ENCODE measurements at regions not wholly inside any gene's neighbourhood (a gene's known extent, or its start where the extent isn't known, plus 50 kb on each side); places are given as distances from the start of the nearest gene placed in this dataset.

- no peaks in the 10 kb centered on the region for H3K36me3 ChIP-seq (ENCODE audit: control insufficient read depth, insufficient read depth, low read length)
- no peak overlapping the region for H3K27ac ChIP-seq (ENCODE audit: low read depth, low read length)
- WGBS (ENCODE audit: insufficient coverage), result 0% methylated on average over 4 of the region's 7 CpGs
- no peak overlapping the region for H3K4me3 ChIP-seq (ENCODE audit: low read depth, low read length)
- peaks cover 3% of the 10 kb centered on the region for H3K27me3 ChIP-seq (ENCODE audit: control insufficient read depth, insufficient read depth, low read length)
- H3K4me1 ChIP-seq (ENCODE audit: control insufficient read depth, insufficient read depth, low read length), result peaks cover 6% of the 10 kb centered on the region
- DNase-seq (ENCODE audit: low read depth in 4 of 6, low spot score in 6 of 6), result peak; percentile 82 to 98 (median 88)
- no peaks in the 10 kb centered on the region for H3K9me3 ChIP-seq (ENCODE audit: control insufficient read depth, insufficient read depth, low read length)
Observed at GRCh38 chr4:138680989-138681604, 334.5 kb upstream of the NOCT start.

- H3K9me3 ChIP-seq (ENCODE audit: control insufficient read depth, insufficient read depth, low read length), result no peaks in the 10 kb centered on the region
- peaks cover 6% of the 10 kb centered on the region for H3K4me1 ChIP-seq (ENCODE audit: control insufficient read depth, insufficient read depth, low read length)
- H3K27me3 ChIP-seq (ENCODE audit: control insufficient read depth, insufficient read depth, low read length), result peaks cover 3% of the 10 kb centered on the region
- no peak for DNase-seq (ENCODE audit: low read depth in 4 of 6, low spot score in 6 of 6)
- H3K36me3 ChIP-seq (ENCODE audit: control insufficient read depth, insufficient read depth, low read length), result no peaks in the 10 kb centered on the region
- no peak overlapping the region for H3K27ac ChIP-seq (ENCODE audit: low read depth, low read length)
- H3K4me3 ChIP-seq (ENCODE audit: low read depth, low read length), result no peak overlapping the region
- 100% methylated on average over 2 of the region's 3 CpGs for WGBS (ENCODE audit: insufficient coverage)
Observed at GRCh38 chr4:138680256-138680655, 335.3 kb upstream of the NOCT start.

GRCh38 chr4:138678985-138679746 lies 336.4 kb upstream of the NOCT start:
- H3K36me3 ChIP-seq (ENCODE audit: control insufficient read depth, insufficient read depth, low read length), result no peaks in the 10 kb centered on the region
- H3K4me3 ChIP-seq (ENCODE audit: low read depth, low read length), result no peak overlapping the region
- WGBS (ENCODE audit: insufficient coverage), result 83% methylated on average over 3 of the region's 10 CpGs
- peaks cover 6% of the 10 kb centered on the region for H3K4me1 ChIP-seq (ENCODE audit: control insufficient read depth, insufficient read depth, low read length)
- DNase-seq (ENCODE audit: low read depth in 4 of 6, low spot score in 6 of 6), result no peak
- H3K27ac ChIP-seq (ENCODE audit: low read depth, low read length), result no peak overlapping the region
- H3K9me3 ChIP-seq (ENCODE audit: control insufficient read depth, insufficient read depth, low read length), result no peaks in the 10 kb centered on the region
- peaks cover 3% of the 10 kb centered on the region for H3K27me3 ChIP-seq (ENCODE audit: control insufficient read depth, insufficient read depth, low read length)

- peaks cover 3% of the 10 kb centered on the region for H3K4me1 ChIP-seq (ENCODE audit: control insufficient read depth, insufficient read depth, low read length)
- no peak overlapping the region for H3K4me3 ChIP-seq (ENCODE audit: low read depth, low read length)
- H3K27ac ChIP-seq (ENCODE audit: low read depth, low read length), result no peak overlapping the region
- DNase-seq (ENCODE audit: low read depth in 4 of 6, low spot score in 6 of 6), result peak in 2 of 6 donors; percentile 56 to 86
- no peaks in the 10 kb centered on the region for H3K36me3 ChIP-seq (ENCODE audit: control insufficient read depth, insufficient read depth, low read length)
- WGBS (ENCODE audit: insufficient coverage), result 25% methylated on average over 1 of the region's 1 CpG
- no peaks in the 10 kb centered on the region for H3K9me3 ChIP-seq (ENCODE audit: control insufficient read depth, insufficient read depth, low read length)
- peaks cover 2% of the 10 kb centered on the region for H3K27me3 ChIP-seq (ENCODE audit: control insufficient read depth, insufficient read depth, low read length)
Observed at GRCh38 chr4:138677748-138678147, 337.8 kb upstream of the NOCT start.

- H3K9me3 ChIP-seq (ENCODE audit: control insufficient read depth, insufficient read depth, low read length), result no peaks in the 10 kb centered on the region
- H3K27me3 ChIP-seq (ENCODE audit: control insufficient read depth, insufficient read depth, low read length), result no peaks in the 10 kb centered on the region
- H3K27ac ChIP-seq (ENCODE audit: low read depth, low read length), result no peak overlapping the region
- H3K4me1 ChIP-seq (ENCODE audit: control insufficient read depth, insufficient read depth, low read length), result no peaks in the 10 kb centered on the region
- no peak overlapping the region for H3K4me3 ChIP-seq (ENCODE audit: low read depth, low read length)
- no peak for DNase-seq (ENCODE audit: low read depth in 4 of 6, low spot score in 6 of 6)
- 100% methylated on average over 1 of the region's 4 CpGs for WGBS (ENCODE audit: insufficient coverage)
- no peaks in the 10 kb centered on the region for H3K36me3 ChIP-seq (ENCODE audit: control insufficient read depth, insufficient read depth, low read length)
Observed at GRCh38 chr4:138677212-138677611, 338.4 kb upstream of the NOCT start.

GRCh38 chr4:138675685-138676084 lies 339.9 kb upstream of the NOCT start:
- Histone ChIP-seq H3K36me3 (ENCODE audit: control insufficient read depth, insufficient read depth, low read length) (no peaks in the 10 kb centered on the region), H3K9me3 (ENCODE audit: control insufficient read depth, insufficient read depth, low read length) (no peaks in the 10 kb centered on the region), H3K4me1 (ENCODE audit: control insufficient read depth, insufficient read depth, low read length) (no peaks in the 10 kb centered on the region), H3K27me3 (ENCODE audit: control insufficient read depth, insufficient read depth, low read length) (no peaks in the 10 kb centered on the region), H3K27ac (ENCODE audit: low read depth, low read length) (no peak overlapping the region), H3K4me3 (ENCODE audit: low read depth, low read length) (no peak overlapping the region)
- DNase-seq (ENCODE audit: low read depth in 4 of 6, low spot score in 6 of 6), result peak in 1 of 6 donors; percentile 66
- 100% methylated on average over 1 of the region's 5 CpGs for WGBS (ENCODE audit: insufficient coverage)

- H3K4me1 ChIP-seq (ENCODE audit: control insufficient read depth, insufficient read depth, low read length), result no peaks in the 10 kb centered on the region
- no peaks in the 10 kb centered on the region for H3K9me3 ChIP-seq (ENCODE audit: control insufficient read depth, insufficient read depth, low read length)
- H3K36me3 ChIP-seq (ENCODE audit: control insufficient read depth, insufficient read depth, low read length), result no peaks in the 10 kb centered on the region
- no CpG with 5 or more reads among the region's 1 CpG for WGBS (ENCODE audit: insufficient coverage)
- H3K27me3 ChIP-seq (ENCODE audit: control insufficient read depth, insufficient read depth, low read length), result no peaks in the 10 kb centered on the region
- no peak overlapping the region for H3K27ac ChIP-seq (ENCODE audit: low read depth, low read length)
- DNase-seq (ENCODE audit: low read depth in 4 of 6, low spot score in 6 of 6), result no peak
- H3K4me3 ChIP-seq (ENCODE audit: low read depth, low read length), result no peak overlapping the region
Observed at GRCh38 chr4:138674209-138674608, 341.4 kb upstream of the NOCT start.

GRCh38 chr4:138673053-138673452 lies 342.5 kb upstream of the NOCT start:
- H3K4me1 ChIP-seq (ENCODE audit: control insufficient read depth, insufficient read depth, low read length), result no peaks in the 10 kb centered on the region
- no peak for DNase-seq (ENCODE audit: low read depth in 4 of 6, low spot score in 6 of 6)
- H3K27me3 ChIP-seq (ENCODE audit: control insufficient read depth, insufficient read depth, low read length), result no peaks in the 10 kb centered on the region
- no peak overlapping the region for H3K27ac ChIP-seq (ENCODE audit: low read depth, low read length)
- H3K9me3 ChIP-seq (ENCODE audit: control insufficient read depth, insufficient read depth, low read length), result no peaks in the 10 kb centered on the region
- 81% methylated on average over 6 of the region's 10 CpGs for WGBS (ENCODE audit: insufficient coverage)
- no peak overlapping the region for H3K4me3 ChIP-seq (ENCODE audit: low read depth, low read length)
- no peaks in the 10 kb centered on the region for H3K36me3 ChIP-seq (ENCODE audit: control insufficient read depth, insufficient read depth, low read length)

GRCh38 chr4:138672393-138672976 lies 343.1 kb upstream of the NOCT start:
- Histone ChIP-seq H3K4me1 (ENCODE audit: control insufficient read depth, insufficient read depth, low read length) (no peaks in the 10 kb centered on the region), H3K4me3 (ENCODE audit: low read depth, low read length) (no peak overlapping the region), H3K27ac (ENCODE audit: low read depth, low read length) (no peak overlapping the region), H3K36me3 (ENCODE audit: control insufficient read depth, insufficient read depth, low read length) (no peaks in the 10 kb centered on the region), H3K27me3 (ENCODE audit: control insufficient read depth, insufficient read depth, low read length) (no peaks in the 10 kb centered on the region), H3K9me3 (ENCODE audit: control insufficient read depth, insufficient read depth, low read length) (no peaks in the 10 kb centered on the region)
- 74% methylated on average over 7 of the region's 9 CpGs for WGBS (ENCODE audit: insufficient coverage)
- DNase-seq (ENCODE audit: low read depth in 4 of 6, low spot score in 6 of 6), result no peak
